MM.1S (cell line): ENCODE measurements at regions not wholly inside any gene's neighbourhood (a gene's known extent, or its start where the extent isn't known, plus 50 kb on each side); places are given as distances from the start of the nearest gene placed in this dataset.

Experiments used
- DNase-seq: peaks from one replicate; pipeline ENCODE4 v3.0.0-alpha.2; 2015
- H2AFZ ChIP-seq: fragments of 300-600 bp; sonication (generic); 2 replicates; pipeline ENCODE4 v1.6.0; 2016; ENCODE audit warnings: antibody characterized with exemption, low read length
- H3F3A ChIP-seq: fragments of 300-600 bp; sonication (generic); 2 replicates; pipeline ENCODE4 v1.6.1; 2016; ENCODE audit warnings: mild to moderate bottlenecking, antibody characterized with exemption, low read length, moderate library complexity, mixed read lengths; ENCODE audit not compliant: insufficient read depth
- H3K27ac ChIP-seq: fragments of 300-600 bp; sonication (generic); 2 replicates; pipeline ENCODE4 v1.5.1; 2016; ENCODE audit warnings: mild to moderate bottlenecking, low read length
- H3K27me3 ChIP-seq: fragments of 300-600 bp; sonication (generic); replicated peaks from 2 replicates; pipeline ENCODE4 v1.6.0; 2016; ENCODE audit warnings: low read length; ENCODE audit not compliant: insufficient read depth
- H3K36me3 ChIP-seq: fragments of 300-600 bp; sonication (generic); replicated peaks from 2 replicates; pipeline ENCODE4 v1.6.1; 2016; ENCODE audit warnings: mild to moderate bottlenecking, low read length, mixed read lengths; ENCODE audit not compliant: insufficient read depth
- H3K4me1 ChIP-seq: fragments of 300-600 bp; sonication (generic); 2 replicates; pipeline ENCODE4 v1.6.1; 2016; ENCODE audit warnings: low read length, mixed read lengths
- H3K4me2 ChIP-seq: fragments of 300-600 bp; sonication (generic); 2 replicates; pipeline ENCODE4 v1.6.0; 2016; ENCODE audit warnings: low read depth, low read length
- H3K4me3 ChIP-seq: fragments of 300-600 bp; sonication (generic); 2 replicates; pipeline ENCODE4 v1.5.1; 2016; ENCODE audit warnings: low read length, mixed read lengths
- H3K79me2 ChIP-seq: fragments of 300-600 bp; sonication (generic); 2 replicates; pipeline ENCODE4 v1.6.1; 2016; ENCODE audit warnings: mixed run types, low read length, mixed read lengths
- H3K9ac ChIP-seq: fragments of 300-600 bp; sonication (generic); 2 replicates; pipeline ENCODE4 v1.6.1; 2016; ENCODE audit warnings: low read length, mixed read lengths
- H3K9me2 ChIP-seq: fragments of 300-600 bp; sonication (generic); replicated peaks from 2 replicates; pipeline ENCODE4 v1.6.1; 2016; ENCODE audit warnings: mild to moderate bottlenecking, low read length, mixed read lengths; ENCODE audit not compliant: insufficient read depth
- H3K9me3 ChIP-seq: fragments of 300-600 bp; sonication (generic); replicated peaks from 2 replicates; pipeline ENCODE4 v1.6.1; 2016; ENCODE audit warnings: mild to moderate bottlenecking, low read length, mixed read lengths; ENCODE audit not compliant: insufficient read depth
- H4K20me1 ChIP-seq: fragments of 300-600 bp; sonication (generic); 2 replicates; pipeline ENCODE4 v1.6.1; 2016; ENCODE audit warnings: mild to moderate bottlenecking, low read length, moderate library complexity, mixed read lengths; ENCODE audit not compliant: insufficient read depth
- CTCF ChIP-seq: fragments of 300-600 bp; sonication (generic); IDR thresholded peaks from 2 replicates; pipeline ENCODE4 v1.5.1; 2016; ENCODE audit warnings: antibody characterized with exemption, low read length, mixed read lengths
- EZH2 ChIP-seq: fragments of 300-600 bp; sonication (generic); optimal IDR thresholded peaks from 2 replicates; pipeline ENCODE3; 2017; ENCODE audit warnings: low read depth, mild to moderate bottlenecking, antibody characterized with exemption, low read length, mixed read lengths
- EZH2phosphoT487 ChIP-seq: fragments of 300-600 bp; sonication (generic); IDR thresholded peaks from 2 replicates; pipeline ENCODE4 v1.6.1; 2018; ENCODE audit warnings: antibody characterized with exemption, low read length

DNA sequence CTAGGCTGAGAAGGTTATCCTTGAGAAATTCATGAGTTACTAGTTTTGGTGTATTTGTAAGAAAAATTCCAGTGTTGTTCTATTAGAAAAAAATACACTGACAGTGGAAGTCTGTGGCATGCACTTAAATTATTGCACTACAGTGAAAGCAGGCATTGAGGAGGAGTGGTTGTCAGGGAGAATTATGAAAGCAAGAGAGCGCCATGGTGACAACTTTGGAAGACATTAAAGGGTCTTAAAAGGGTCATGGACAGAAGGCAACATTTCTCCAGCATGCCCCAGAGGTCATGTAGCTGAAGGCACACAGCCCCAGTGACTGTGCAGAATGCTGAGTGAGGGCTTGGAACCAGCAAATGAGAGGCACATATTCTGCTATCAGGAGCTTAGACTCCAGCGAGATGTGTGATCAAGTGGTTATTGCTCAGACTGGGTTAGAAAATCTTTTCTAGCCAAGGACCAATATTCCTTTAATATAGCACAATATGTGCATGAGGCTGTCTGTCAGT, 292.7 kb downstream of the OLFM4 start:
- H3K27me3 ChIP-seq: no peaks in the 10 kb centered on the region
- H3K4me2 ChIP-seq: no peak overlapping the region
- no peaks in the 10 kb centered on the region for H3K79me2 ChIP-seq
- no peak overlapping the region for H3K27ac ChIP-seq
- no peak overlapping the region for H3K9ac ChIP-seq
- H3K9me3 ChIP-seq: no peaks in the 10 kb centered on the region
- H2AFZ ChIP-seq: no peak overlapping the region
- TF ChIP-seq EZH2phosphoT487 (no peak), CTCF (no peak), EZH2 (no peak)
- DNase-seq: no peak
- no peak overlapping the region for H3K4me3 ChIP-seq
- no peaks in the 10 kb centered on the region for H3K9me2 ChIP-seq
- H4K20me1 ChIP-seq: no peaks in the 10 kb centered on the region
- H3F3A ChIP-seq: no peaks in the 10 kb centered on the region
- no peaks in the 10 kb centered on the region for H3K4me1 ChIP-seq
- no peaks in the 10 kb centered on the region for H3K36me3 ChIP-seq

DNA sequence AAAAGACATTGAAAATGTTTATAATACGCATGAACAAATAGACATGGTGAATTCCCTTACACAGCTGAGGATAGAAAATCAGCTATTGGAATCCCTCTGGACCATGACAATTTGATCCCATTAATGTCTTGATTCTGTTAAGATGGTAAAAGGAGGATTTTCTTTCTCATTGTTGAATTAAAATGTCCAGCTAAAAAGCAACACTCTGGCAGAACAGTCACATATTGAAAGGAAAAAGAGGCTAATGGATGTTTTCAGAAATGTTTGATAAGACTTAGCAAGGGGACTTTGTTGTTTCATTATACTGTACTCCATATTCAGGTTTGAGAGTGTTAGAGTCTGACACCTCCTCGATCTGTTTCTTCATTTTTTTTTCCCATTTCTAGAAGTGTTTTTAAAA, 296.0 kb downstream of the OLFM4 start:
- Histone ChIP-seq H3K9me3 (no peaks in the 10 kb centered on the region), H2AFZ (no peak overlapping the region), H3K4me1 (no peaks in the 10 kb centered on the region), H3F3A (no peaks in the 10 kb centered on the region), H3K79me2 (no peaks in the 10 kb centered on the region), H3K9ac (no peak overlapping the region), H3K36me3 (no peaks in the 10 kb centered on the region), H4K20me1 (no peaks in the 10 kb centered on the region), H3K27ac (no peak overlapping the region), H3K27me3 (no peaks in the 10 kb centered on the region), H3K9me2 (no peaks in the 10 kb centered on the region), H3K4me2 (no peak overlapping the region), H3K4me3 (no peak overlapping the region)
- DNase-seq: no peak
- TF ChIP-seq EZH2 (no peak), EZH2phosphoT487 (no peak), CTCF (no peak)

GRCh38 chr13:53326716-53327115, 298.1 kb downstream of the OLFM4 start:
- no peaks in the 10 kb centered on the region for H4K20me1 ChIP-seq
- no peaks in the 10 kb centered on the region for H3K9me2 ChIP-seq
- no peaks in the 10 kb centered on the region for H3K79me2 ChIP-seq
- H3K27ac ChIP-seq: no peak overlapping the region
- no peak for TF ChIP-seq CTCF
- TF ChIP-seq EZH2phosphoT487: no peak
- TF ChIP-seq EZH2: no peak
- no peaks in the 10 kb centered on the region for H3K4me1 ChIP-seq
- H3K4me2 ChIP-seq: no peak overlapping the region
- no peak for DNase-seq
- no peak overlapping the region for H3K9ac ChIP-seq
- no peaks in the 10 kb centered on the region for H3K9me3 ChIP-seq
- no peaks in the 10 kb centered on the region for H3K36me3 ChIP-seq
- H2AFZ ChIP-seq: no peak overlapping the region
- H3F3A ChIP-seq: no peaks in the 10 kb centered on the region
- H3K4me3 ChIP-seq: no peak overlapping the region
- no peaks in the 10 kb centered on the region for H3K27me3 ChIP-seq
